ENCODE measurements at regions not wholly inside any gene's neighbourhood (a gene's known extent, or its start where the extent isn't known, plus 50 kb on each side); places are given as distances from the start of the nearest gene placed in this dataset.

DNA sequence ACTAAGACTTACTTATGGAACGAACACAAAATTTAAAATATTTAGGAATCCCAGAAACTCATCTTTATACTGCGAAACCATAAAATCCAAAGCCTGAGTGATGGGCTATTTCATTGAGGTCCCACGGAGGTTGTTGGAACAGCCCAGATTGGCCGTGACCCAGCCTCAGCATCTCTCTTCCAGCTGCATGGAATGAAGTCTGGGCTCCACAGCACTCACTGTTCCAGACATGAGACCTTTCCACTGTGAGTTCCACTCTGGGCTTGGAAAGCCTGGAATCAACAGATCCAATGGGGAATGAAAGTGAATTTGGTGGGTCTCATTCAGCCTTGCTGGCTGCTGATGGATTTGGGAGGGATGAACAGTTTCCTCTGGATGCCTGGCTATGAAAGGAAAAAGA lies 184.9 kb downstream of the EMX2 start:
- TF ChIP-seq, protein P1, sequence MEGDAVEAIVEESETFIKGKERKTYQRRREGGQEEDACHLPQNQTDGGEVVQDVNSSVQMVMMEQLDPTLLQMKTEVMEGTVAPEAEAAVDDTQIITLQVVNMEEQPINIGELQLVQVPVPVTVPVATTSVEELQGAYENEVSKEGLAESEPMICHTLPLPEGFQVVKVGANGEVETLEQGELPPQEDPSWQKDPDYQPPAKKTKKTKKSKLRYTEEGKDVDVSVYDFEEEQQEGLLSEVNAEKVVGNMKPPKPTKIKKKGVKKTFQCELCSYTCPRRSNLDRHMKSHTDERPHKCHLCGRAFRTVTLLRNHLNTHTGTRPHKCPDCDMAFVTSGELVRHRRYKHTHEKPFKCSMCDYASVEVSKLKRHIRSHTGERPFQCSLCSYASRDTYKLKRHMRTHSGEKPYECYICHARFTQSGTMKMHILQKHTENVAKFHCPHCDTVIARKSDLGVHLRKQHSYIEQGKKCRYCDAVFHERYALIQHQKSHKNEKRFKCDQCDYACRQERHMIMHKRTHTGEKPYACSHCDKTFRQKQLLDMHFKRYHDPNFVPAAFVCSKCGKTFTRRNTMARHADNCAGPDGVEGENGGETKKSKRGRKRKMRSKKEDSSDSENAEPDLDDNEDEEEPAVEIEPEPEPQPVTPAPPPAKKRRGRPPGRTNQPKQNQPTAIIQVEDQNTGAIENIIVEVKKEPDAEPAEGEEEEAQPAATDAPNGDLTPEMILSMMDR (IDR thresholded peaks at IDR 0.05): no peak
- no peak overlapping the region for H3K27ac Mint-ChIP-seq (ENCODE audit: unreplicated experiment)
- H3K4me3 Mint-ChIP-seq (ENCODE audit: unreplicated experiment): no peak overlapping the region
- peaks cover 2% of the 10 kb centered on the region for H3K36me3 Mint-ChIP-seq (ENCODE audit: low read depth)
- H3K4me1 Mint-ChIP-seq (ENCODE audit: low read depth): no peaks in the 10 kb centered on the region
- H3K27me3 Mint-ChIP-seq (ENCODE audit: low read depth): peaks cover 57% of the 10 kb centered on the region
- no peak for DNase-seq (ENCODE audit: low spot score)
- H3K9me3 Mint-ChIP-seq (ENCODE audit: low read depth): no peaks in the 10 kb centered on the region

DNA sequence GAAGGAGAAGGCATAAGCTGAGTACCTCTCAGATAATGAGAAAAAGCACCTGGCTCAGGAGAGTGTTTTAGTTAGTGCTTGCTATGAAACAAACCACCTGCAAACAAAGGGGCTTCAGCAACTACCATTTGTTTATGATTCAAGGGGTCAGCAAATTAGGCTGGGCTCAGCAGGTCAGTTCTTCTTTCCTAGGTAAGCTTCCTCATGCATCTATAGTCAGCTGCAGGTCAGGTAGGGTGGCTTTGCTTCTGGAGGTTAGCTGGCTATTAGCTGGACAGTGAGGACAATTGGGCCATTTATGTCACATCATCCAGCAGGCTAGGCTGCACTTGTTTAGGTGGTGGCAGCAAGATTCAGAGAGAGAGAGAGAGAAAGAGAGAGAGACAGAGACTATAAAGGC lies 185.5 kb downstream of the EMX2 start:
- Mint-ChIP-seq H3K4me1 (ENCODE audit: low read depth) (no peaks in the 10 kb centered on the region), H3K27ac (ENCODE audit: unreplicated experiment) (no peak overlapping the region), H3K9me3 (ENCODE audit: low read depth) (no peaks in the 10 kb centered on the region), H3K27me3 (ENCODE audit: low read depth) (peaks cover 58% of the 10 kb centered on the region), H3K4me3 (ENCODE audit: unreplicated experiment) (no peak overlapping the region), H3K36me3 (ENCODE audit: low read depth) (peaks cover 2% of the 10 kb centered on the region)
- TF ChIP-seq, protein P1 (IDR thresholded peaks at IDR 0.05): no peak
- no peak for DNase-seq (ENCODE audit: low spot score)

DNA sequence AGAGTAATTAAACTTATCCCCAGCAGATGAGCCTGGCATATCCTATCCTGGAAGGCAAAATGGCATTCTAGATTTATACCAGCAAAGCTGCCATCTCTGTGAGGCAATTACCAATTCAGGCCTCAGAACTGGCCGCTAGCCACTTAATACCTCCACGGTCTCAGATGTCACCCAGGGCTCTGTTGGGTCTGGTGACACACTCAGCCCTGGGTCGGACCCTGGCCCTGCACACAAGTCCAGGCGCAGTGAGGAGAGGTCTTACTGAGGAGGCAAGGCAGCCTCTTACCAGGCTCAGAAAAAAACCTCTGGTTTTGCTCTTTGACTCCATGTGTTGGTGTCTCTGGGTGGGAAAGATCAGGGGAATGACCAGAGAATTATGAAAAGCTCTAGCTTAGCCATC lies 186.6 kb downstream of the EMX2 start:
- H3K27ac Mint-ChIP-seq (ENCODE audit: unreplicated experiment): no peak overlapping the region
- H3K27me3 Mint-ChIP-seq (ENCODE audit: low read depth): peaks cover 59% of the 10 kb centered on the region
- no peak overlapping the region for H3K4me3 Mint-ChIP-seq (ENCODE audit: unreplicated experiment)
- DNase-seq (ENCODE audit: low spot score): no peak
- TF ChIP-seq, protein P1 (IDR thresholded peaks at IDR 0.05): no peak
- H3K4me1 Mint-ChIP-seq (ENCODE audit: low read depth): no peaks in the 10 kb centered on the region
- H3K36me3 Mint-ChIP-seq (ENCODE audit: low read depth): peaks cover 2% of the 10 kb centered on the region
- no peaks in the 10 kb centered on the region for H3K9me3 Mint-ChIP-seq (ENCODE audit: low read depth)

DNA sequence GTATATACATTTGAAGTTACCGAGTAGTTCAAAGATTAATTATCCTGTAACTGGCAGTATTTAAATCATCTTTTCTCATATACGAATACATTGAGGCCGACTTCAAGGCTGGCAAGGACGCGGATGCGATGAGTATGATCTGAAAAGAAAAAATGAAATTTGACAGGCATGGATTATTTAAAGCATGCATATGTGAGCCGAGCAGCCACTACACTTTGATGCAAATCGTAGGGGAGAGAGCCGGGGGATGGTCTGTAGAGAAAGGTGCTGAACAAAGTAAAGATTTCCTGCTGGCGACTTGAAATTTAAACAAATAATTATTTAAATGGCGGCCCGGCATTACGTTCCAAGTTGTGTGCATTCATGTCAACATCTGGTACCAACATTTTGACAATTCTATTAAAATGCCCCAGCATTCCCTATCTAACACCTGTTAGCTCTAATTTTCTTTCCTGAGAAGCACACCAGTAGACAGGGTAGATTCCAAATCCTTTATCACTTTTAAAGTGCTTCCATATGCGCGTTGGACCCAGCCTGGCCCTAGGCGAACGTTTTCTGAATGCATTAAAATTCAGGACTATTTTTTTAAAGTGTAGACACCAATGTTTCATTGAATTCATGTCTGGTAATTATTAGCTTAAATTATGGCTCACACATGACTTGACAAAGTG lies 188.7 kb downstream of the EMX2 start:
- no peak overlapping the region for H3K27ac Mint-ChIP-seq (ENCODE audit: unreplicated experiment)
- no peaks in the 10 kb centered on the region for H3K4me1 Mint-ChIP-seq (ENCODE audit: low read depth)
- TF ChIP-seq, protein P1 (IDR thresholded peaks at IDR 0.05): no peak
- no peak for DNase-seq (ENCODE audit: low spot score)
- H3K4me3 Mint-ChIP-seq (ENCODE audit: unreplicated experiment): no peak overlapping the region
- H3K27me3 Mint-ChIP-seq (ENCODE audit: low read depth): peaks cover 58% of the 10 kb centered on the region
- no peaks in the 10 kb centered on the region for H3K36me3 Mint-ChIP-seq (ENCODE audit: low read depth)
- no peaks in the 10 kb centered on the region for H3K9me3 Mint-ChIP-seq (ENCODE audit: low read depth)

DNA sequence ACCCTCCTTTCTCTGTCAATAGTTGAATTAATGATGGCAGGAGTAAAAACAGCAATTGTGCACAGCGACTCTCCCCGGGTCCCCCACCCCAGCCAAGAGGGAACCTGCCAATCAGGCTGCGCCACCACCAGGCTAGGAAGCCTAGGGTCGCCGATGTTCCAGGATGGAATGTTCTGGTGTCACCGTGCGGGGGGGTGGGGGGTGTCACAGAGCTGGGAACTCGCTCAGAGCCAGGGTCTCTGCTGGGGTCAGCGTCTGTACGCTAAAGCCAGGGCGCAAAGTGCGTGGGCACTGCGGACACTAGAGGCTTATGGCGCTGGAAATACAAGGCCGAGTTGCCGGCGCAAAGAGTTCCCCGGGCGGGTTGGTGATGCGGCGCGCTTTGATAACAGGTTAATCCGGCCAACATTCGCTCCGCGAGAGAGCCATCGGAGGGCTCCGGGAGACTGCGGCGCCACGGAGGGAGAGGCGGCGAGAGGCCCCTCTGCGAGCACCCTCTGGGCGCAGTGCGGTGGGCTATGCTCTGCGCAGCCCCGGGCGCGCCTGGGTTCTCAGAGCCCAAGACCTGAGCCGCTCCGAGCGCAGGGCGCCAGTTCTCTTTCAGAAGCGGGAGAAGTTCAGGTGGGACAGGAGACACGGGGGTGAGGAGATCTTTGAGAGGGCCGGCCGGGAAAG lies 192.3 kb downstream of the EMX2 start:
- TF ChIP-seq, protein P1 (IDR thresholded peaks at IDR 0.05): no peak

More for the DNA sequence above, 192.3 kb downstream of the EMX2 start:
- Mint-ChIP-seq H3K27me3 (ENCODE audit: low read depth) (peaks cover 39% of the 10 kb centered on the region), H3K4me1 (ENCODE audit: low read depth) (no peaks in the 10 kb centered on the region), H3K9me3 (ENCODE audit: low read depth) (no peaks in the 10 kb centered on the region), H3K27ac (ENCODE audit: unreplicated experiment) (no peak overlapping the region), H3K4me3 (ENCODE audit: unreplicated experiment) (no peak overlapping the region), H3K36me3 (ENCODE audit: low read depth) (no peaks in the 10 kb centered on the region)
- no peak for DNase-seq (ENCODE audit: low spot score)
